ENCODE measurements at regions not wholly inside any gene's neighbourhood (a gene's known extent, or its start where the extent isn't known, plus 50 kb on each side); places are given as distances from the start of the nearest gene placed in this dataset.

DNA sequence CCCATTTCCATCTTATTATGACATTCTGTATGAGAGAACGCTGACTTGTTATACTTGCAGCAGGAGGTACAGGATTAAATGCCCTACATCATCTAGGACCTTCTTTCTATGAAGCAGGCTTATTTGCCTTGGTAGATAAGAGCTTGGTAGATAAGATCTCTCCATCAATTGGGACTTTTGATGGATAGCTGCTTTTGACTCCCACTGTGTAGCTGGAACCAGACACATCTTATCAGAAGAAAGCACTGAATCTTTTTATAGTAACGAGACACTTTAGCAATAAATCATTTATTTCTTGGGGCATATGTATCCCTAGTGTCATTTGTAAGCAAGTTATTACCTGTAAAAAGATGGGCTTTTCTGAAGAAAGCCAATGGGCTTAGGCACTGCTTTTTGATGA lies 613.9 kb downstream of the TECRL start:
- DNase-seq: no peak
- no peak overlapping the region for H4K91ac ChIP-seq (ENCODE audit: insufficient read depth, low read depth, low read length)
- no peaks in the 10 kb centered on the region for H3K9me1 ChIP-seq (ENCODE audit: insufficient read depth, low read length)
- H3K23ac ChIP-seq (ENCODE audit: low read depth, low read length): no peak overlapping the region
- no peak overlapping the region for H3K27ac ChIP-seq (ENCODE audit: insufficient read depth, low read length)
- in situ Hi-C loops (cut with MboI; ENCODE audit: low sequenced_read_pairs) (no loop called here), dilution Hi-C loops (cut with HindIII; ENCODE audit: low sequenced_read_pairs, unreplicated experiment) (no loop called here), intact Hi-C loops (cut with micrococcal nuclease) (no loop called here)
- BruUV-seq (replicated peaks): no TSS peak
- no peak overlapping the region for H3K9ac ChIP-seq (ENCODE audit: low read depth, low read length)
- H2AFZ ChIP-seq (replicated peaks; ENCODE audit: low read length, poor library complexity): no peak overlapping the region
- no peaks in the 10 kb centered on the region for H3K27me3 ChIP-seq (ENCODE audit: control insufficient read depth, insufficient read depth, low read length)
- ChIA-PET CTCF (no interaction called here), POLR2A (ENCODE audit: unreplicated experiment) (no interaction called here)
- TF ChIP-seq CHD1 (IDR thresholded peaks at IDR 0.05; ENCODE audit: low read depth, low read length) (no peak), MXI1 (IDR thresholded peaks at IDR 0.05; ENCODE audit: borderline replicate concordance, low read depth, low read length) (no peak), POLR2A (IDR thresholded peaks at IDR 0.05; ENCODE audit: low read depth, low read length) (no peak), RFX5 (IDR thresholded peaks at IDR 0.05; ENCODE audit: low read depth, low read length) (no peak)
- TF ChIP-seq, protein P1, sequence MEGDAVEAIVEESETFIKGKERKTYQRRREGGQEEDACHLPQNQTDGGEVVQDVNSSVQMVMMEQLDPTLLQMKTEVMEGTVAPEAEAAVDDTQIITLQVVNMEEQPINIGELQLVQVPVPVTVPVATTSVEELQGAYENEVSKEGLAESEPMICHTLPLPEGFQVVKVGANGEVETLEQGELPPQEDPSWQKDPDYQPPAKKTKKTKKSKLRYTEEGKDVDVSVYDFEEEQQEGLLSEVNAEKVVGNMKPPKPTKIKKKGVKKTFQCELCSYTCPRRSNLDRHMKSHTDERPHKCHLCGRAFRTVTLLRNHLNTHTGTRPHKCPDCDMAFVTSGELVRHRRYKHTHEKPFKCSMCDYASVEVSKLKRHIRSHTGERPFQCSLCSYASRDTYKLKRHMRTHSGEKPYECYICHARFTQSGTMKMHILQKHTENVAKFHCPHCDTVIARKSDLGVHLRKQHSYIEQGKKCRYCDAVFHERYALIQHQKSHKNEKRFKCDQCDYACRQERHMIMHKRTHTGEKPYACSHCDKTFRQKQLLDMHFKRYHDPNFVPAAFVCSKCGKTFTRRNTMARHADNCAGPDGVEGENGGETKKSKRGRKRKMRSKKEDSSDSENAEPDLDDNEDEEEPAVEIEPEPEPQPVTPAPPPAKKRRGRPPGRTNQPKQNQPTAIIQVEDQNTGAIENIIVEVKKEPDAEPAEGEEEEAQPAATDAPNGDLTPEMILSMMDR (conservative IDR thresholded peaks at IDR 0.05; ENCODE audit: low read depth, low read length): no peak
- no peak overlapping the region for H3K56ac ChIP-seq (ENCODE audit: extremely low read depth, insufficient read depth, low read length)
- H3K4me3 ChIP-seq (ENCODE audit: insufficient read depth, low read depth, low read length): no peak overlapping the region
- H3K14ac ChIP-seq (replicated peaks; ENCODE audit: low read depth, low read length): no peak overlapping the region
- H3K4ac ChIP-seq (ENCODE audit: low read depth, low read length): no peak overlapping the region
- H3K9me3 ChIP-seq (ENCODE audit: control insufficient read depth, insufficient read depth, low read length): 0 out of 2 replicates have a peak, but pooled peaks cover 2% of the 10 kb centered on the region
- no peak overlapping the region for H2BK15ac ChIP-seq (ENCODE audit: low read depth, low read length)
- no peak for ATAC-seq (ENCODE audit: low read depth)
- no peak overlapping the region for H2AK9ac ChIP-seq (replicated peaks; ENCODE audit: low read depth, low read length, poor library complexity)
- H2BK20ac ChIP-seq (ENCODE audit: low read depth, low read length): no peak overlapping the region
- no peak overlapping the region for H3K18ac ChIP-seq (ENCODE audit: low read depth, low read length)
- no peaks in the 10 kb centered on the region for H4K20me1 ChIP-seq (ENCODE audit: insufficient read depth, low read length)
- no peak overlapping the region for H4K5ac ChIP-seq (ENCODE audit: low read depth, low read length)
- H3K36me3 ChIP-seq (ENCODE audit: control insufficient read depth, insufficient read depth, low read length): no peaks in the 10 kb centered on the region
- H3K4me1 ChIP-seq (ENCODE audit: control insufficient read depth, insufficient read depth, low read length): no peaks in the 10 kb centered on the region
- whole genome bisulfite sequencing, 2 experiments (ENCODE audit: extremely low coverage in 2 of 2, insufficient read length in 1 of 2): no CpG with 5 or more reads among the region's 2 CpGs
- no peak overlapping the region for H2AK5ac ChIP-seq (ENCODE audit: low read depth, low read length)
- no peak overlapping the region for H4K8ac ChIP-seq (ENCODE audit: low read depth in 2 of 2, low read length in 2 of 2)
- no peak overlapping the region for H2BK120ac ChIP-seq (ENCODE audit: low read depth, low read length)
- H3K4me2 ChIP-seq (ENCODE audit: low read depth, low read length): no peak overlapping the region
- no peaks in the 10 kb centered on the region for H3K79me1 ChIP-seq (ENCODE audit: low read depth in 1 of 2, low read length in 2 of 2)
- H2BK5ac ChIP-seq (ENCODE audit: low read depth, low read length, poor library complexity, severe bottlenecking): no peak overlapping the region

Data from IMR-90 (cell line).